NCI-H524 treated with DMSO at 0.1 percent for 48 hours (cell line): ENCODE measurements at regions not wholly inside any gene's neighbourhood (a gene's known extent, or its start where the extent isn't known, plus 50 kb on each side); places are given as distances from the start of the nearest gene placed in this dataset.
A peak's percentile ranks its signal among the peaks of the same experiment; 100 is the strongest.
"Not testable (repeated sequence)": the region's sequence is repeated elsewhere in the genome, so short reads cannot be mapped to it uniquely, and the experiment has no call there.

Source experiments
- DNase-seq: peaks from one replicate; lab custom pipeline; 2025; lab: John Stamatoyannopoulos, UW

- not testable (repeated sequence) for DNase-seq
Observed at GRCh38 chr1:149700220-149700619, 82.3 kb upstream of the FCGR1A start.

GRCh38 chr1:149700677-149701567, 81.6 kb upstream of the FCGR1A start:
- not testable (repeated sequence) for DNase-seq

- peak; percentile 44 for DNase-seq
Observed at GRCh38 chr1:149708192-149708853, 74.2 kb upstream of the FCGR1A start.

- not testable (repeated sequence) for DNase-seq
Observed at GRCh38 chr1:149711651-149712050, 70.8 kb upstream of the FCGR1A start.

GRCh38 chr1:149712154-149712927, 70.2 kb upstream of the FCGR1A start:
- DNase-seq, result not testable (repeated sequence)

- not testable (repeated sequence) for DNase-seq
Observed at GRCh38 chr1:149713513-149713912, 69.0 kb upstream of the FCGR1A start.

- DNase-seq, result not testable (repeated sequence)
Observed at GRCh38 chr1:149713952-149714351, 68.5 kb upstream of the FCGR1A start.

- not testable (repeated sequence) for DNase-seq
Observed at GRCh38 chr1:149724618-149725302, 57.7 kb upstream of the FCGR1A start.

GRCh38 chr1:149726688-149727087, 55.8 kb upstream of the FCGR1A start:
- DNase-seq, result not testable (repeated sequence)

GRCh38 chr1:149728598-149728997, 53.9 kb upstream of the FCGR1A start:
- DNase-seq, result not testable (repeated sequence)
